ENCODE measurements at regions not wholly inside any gene's neighbourhood (a gene's known extent, or its start where the extent isn't known, plus 50 kb on each side); places are given as distances from the start of the nearest gene placed in this dataset.

DNA sequence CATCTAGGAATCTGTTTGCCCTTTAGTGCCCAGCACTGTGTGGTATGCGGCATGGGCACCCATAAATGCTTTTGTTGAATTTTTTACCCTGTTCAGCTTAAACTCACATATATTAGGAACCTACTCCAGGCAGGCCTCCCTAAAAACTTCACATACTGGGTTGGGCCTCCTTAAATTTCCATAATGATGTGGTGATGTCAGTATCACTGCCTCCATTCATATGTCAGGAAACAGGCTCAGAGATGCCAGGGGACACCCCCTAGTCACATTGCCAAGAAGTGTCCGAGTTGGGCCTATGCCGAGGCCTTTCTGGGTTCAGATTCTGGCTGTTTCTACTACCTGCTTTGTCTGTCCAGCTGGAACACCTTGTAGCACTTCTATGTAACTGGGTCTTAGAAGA lies 55.7 kb upstream of the RUNX3 start:
- H3K27me3 ChIP-seq (ENCODE audit: control insufficient read depth, insufficient read depth, low read length) = peaks cover 33% of the 10 kb centered on the region
- no peak overlapping the region for H3K4me3 ChIP-seq (ENCODE audit: low read depth, low read length)
- no peaks in the 10 kb centered on the region for H3K36me3 ChIP-seq (ENCODE audit: control insufficient read depth, insufficient read depth, low read length)
- no peak for DNase-seq (ENCODE audit: low read depth)
- TF ChIP-seq, protein P1, sequence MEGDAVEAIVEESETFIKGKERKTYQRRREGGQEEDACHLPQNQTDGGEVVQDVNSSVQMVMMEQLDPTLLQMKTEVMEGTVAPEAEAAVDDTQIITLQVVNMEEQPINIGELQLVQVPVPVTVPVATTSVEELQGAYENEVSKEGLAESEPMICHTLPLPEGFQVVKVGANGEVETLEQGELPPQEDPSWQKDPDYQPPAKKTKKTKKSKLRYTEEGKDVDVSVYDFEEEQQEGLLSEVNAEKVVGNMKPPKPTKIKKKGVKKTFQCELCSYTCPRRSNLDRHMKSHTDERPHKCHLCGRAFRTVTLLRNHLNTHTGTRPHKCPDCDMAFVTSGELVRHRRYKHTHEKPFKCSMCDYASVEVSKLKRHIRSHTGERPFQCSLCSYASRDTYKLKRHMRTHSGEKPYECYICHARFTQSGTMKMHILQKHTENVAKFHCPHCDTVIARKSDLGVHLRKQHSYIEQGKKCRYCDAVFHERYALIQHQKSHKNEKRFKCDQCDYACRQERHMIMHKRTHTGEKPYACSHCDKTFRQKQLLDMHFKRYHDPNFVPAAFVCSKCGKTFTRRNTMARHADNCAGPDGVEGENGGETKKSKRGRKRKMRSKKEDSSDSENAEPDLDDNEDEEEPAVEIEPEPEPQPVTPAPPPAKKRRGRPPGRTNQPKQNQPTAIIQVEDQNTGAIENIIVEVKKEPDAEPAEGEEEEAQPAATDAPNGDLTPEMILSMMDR (IDR thresholded peaks at IDR 0.05; ENCODE audit: insufficient read depth, low read length, poor library complexity, severe bottlenecking) = no peak

DNA sequence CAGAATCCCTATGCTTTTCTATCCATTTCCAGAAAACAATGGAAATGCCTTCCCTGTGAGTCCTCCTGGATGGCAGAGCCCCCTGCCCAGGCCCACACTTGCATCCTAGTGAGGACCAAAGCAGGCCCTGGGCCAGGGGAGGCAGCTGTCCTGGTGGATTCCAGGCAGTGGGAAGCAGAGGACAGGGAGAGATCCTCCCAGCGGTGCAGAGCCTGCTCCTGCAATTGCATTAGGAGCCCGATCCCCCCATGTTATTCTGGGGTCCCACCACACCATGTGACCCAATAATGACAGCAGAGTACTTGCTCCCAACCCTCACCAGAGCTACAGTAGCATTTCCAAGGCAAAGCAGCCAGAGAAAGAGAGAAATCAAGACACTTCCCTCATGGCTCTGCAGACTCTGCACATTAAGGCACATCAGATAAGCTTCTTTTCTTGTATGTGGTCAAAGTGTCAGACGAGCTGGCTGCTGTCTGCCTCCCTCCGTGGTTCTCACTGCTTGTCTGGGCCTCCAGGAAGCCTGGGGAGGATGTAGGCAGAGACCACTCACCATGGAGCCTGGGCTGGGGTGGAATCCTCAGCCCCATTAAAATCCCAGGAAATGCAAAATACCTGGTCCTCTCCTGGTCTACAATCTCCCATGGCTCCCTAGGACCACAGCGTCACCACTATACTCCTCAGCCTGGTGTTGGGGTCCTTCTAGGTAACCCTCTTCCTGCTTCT lies 54.9 kb upstream of the RUNX3 start:
- DNase-seq (ENCODE audit: low read depth) = no peak
- no peaks in the 10 kb centered on the region for H3K36me3 ChIP-seq (ENCODE audit: control insufficient read depth, insufficient read depth, low read length)
- H3K27me3 ChIP-seq (ENCODE audit: control insufficient read depth, insufficient read depth, low read length) = peaks cover 29% of the 10 kb centered on the region
- H3K4me3 ChIP-seq (ENCODE audit: low read depth, low read length) = no peak overlapping the region
- TF ChIP-seq, protein P1 (IDR thresholded peaks at IDR 0.05; ENCODE audit: insufficient read depth, low read length, poor library complexity, severe bottlenecking) = no peak

DNA sequence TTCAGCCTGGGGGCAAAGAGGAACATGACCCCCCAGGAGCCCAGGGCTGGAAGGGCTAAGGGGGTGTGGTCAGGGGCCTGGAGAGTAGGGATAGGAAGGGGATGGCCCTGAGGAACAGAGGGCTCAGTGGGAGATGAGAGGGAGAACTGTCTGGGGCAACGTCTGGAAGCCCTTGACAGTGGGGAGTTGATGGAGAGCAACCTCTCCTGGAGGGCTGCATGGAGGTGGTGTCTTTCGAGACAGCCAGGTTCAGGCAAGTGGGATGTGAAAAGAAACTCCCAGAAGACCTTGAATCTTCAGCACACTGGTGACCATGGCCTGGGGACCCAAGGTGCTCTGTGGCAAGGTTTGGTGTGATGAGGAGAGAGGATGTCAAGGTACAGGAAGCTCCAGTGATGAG lies 54.2 kb upstream of the RUNX3 start:
- no peak for DNase-seq (ENCODE audit: low read depth)
- H3K36me3 ChIP-seq (ENCODE audit: control insufficient read depth, insufficient read depth, low read length) = no peaks in the 10 kb centered on the region
- peaks cover 26% of the 10 kb centered on the region for H3K27me3 ChIP-seq (ENCODE audit: control insufficient read depth, insufficient read depth, low read length)
- TF ChIP-seq, protein P1 (IDR thresholded peaks at IDR 0.05; ENCODE audit: insufficient read depth, low read length, poor library complexity, severe bottlenecking) = no peak
- no peak overlapping the region for H3K4me3 ChIP-seq (ENCODE audit: low read depth, low read length)

DNA sequence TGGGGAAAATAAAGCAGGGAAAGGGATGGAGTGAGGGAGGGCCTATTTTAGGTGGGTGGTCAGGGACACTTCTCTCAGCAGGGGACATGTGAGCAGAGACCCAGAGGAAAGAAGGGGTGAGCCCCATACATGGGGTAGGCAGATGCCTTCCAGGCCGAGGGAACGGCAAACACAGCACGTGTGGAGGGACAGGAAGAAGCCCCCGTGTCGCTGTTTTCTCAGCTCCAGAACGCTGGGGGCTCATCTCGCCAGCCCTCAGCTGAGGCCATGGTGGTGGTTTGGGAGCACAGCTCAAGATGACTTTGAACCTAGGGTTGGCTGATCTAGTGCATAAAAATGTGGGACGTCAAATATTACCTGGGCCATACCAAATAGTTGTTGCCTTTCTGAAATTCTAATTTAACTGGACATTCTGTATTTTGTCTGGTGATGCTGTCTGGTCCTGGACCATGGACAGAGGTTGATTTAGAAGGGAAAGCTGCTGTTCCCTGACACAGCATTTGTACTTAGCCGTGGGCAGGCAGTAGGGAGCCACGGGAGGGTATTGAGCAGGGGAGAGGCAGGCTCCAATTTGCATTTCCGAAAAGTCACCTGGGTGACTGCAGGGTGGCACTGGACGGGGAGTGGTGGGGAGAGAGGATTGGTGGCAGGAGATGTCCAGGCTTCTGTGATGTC lies 53.1 kb upstream of the RUNX3 start:
- Histone ChIP-seq H3K4me3 (ENCODE audit: low read depth, low read length) (no peak overlapping the region), H3K36me3 (ENCODE audit: control insufficient read depth, insufficient read depth, low read length) (no peaks in the 10 kb centered on the region), H3K27me3 (ENCODE audit: control insufficient read depth, insufficient read depth, low read length) (peaks cover 18% of the 10 kb centered on the region)
- TF ChIP-seq, protein P1 (IDR thresholded peaks at IDR 0.05; ENCODE audit: insufficient read depth, low read length, poor library complexity, severe bottlenecking) = no peak
- DNase-seq (ENCODE audit: low read depth) = no peak

DNA sequence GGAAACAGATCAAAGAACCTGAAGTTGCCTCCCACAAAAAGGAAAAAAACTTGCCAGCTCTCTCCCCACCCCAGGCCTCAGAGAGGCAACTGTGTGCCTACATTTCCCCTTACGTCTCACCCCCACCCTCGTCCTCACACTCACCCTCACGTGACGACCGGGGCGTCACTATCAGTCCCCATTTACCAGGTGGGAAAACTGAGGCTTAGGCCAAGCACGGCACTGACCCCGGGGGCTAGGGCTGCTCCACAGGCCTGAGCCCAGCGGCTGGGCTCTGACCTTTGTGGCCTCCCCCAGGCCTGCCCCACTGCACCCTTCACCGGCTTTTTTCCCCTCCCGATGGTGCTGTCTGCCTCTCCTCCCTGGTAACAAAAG lies 51.5 kb upstream of the RUNX3 start:
- no peak for DNase-seq (ENCODE audit: low read depth)
- H3K36me3 ChIP-seq (ENCODE audit: control insufficient read depth, insufficient read depth, low read length) = no peaks in the 10 kb centered on the region
- TF ChIP-seq, protein P1 (IDR thresholded peaks at IDR 0.05; ENCODE audit: insufficient read depth, low read length, poor library complexity, severe bottlenecking) = no peak
- H3K27me3 ChIP-seq (ENCODE audit: control insufficient read depth, insufficient read depth, low read length) = peaks cover 9% of the 10 kb centered on the region
- no peak overlapping the region for H3K4me3 ChIP-seq (ENCODE audit: low read depth, low read length)
